ENCODE measurements at regions not wholly inside any gene's neighbourhood (a gene's known extent, or its start where the extent isn't known, plus 50 kb on each side); places are given as distances from the start of the nearest gene placed in this dataset.
"Not testable (repeated sequence)": the region's sequence is repeated elsewhere in the genome, so short reads cannot be mapped to it uniquely, and the experiment has no call there.

DNA sequence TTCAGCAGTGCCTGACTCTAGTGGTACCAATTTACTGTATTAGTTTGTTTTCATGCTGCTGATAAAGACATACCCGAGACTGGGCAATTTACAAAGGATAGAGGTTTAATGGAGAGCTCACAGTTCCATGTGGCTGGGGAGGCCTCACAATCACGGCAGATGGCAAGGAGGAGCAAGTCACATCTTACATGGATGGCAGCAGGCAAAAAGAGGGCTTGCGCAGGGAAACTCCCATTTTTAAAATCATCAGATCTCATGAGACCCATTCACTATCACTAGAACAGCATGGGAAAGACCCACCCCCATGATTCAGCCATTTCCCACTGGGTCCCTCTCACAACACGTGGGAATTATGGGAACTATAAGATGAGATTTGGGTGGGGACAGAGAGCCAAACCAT lies 243.7 kb upstream of the KLF3 start:
- DNase-seq (ENCODE audit: low read depth), result not testable (repeated sequence)

DNA sequence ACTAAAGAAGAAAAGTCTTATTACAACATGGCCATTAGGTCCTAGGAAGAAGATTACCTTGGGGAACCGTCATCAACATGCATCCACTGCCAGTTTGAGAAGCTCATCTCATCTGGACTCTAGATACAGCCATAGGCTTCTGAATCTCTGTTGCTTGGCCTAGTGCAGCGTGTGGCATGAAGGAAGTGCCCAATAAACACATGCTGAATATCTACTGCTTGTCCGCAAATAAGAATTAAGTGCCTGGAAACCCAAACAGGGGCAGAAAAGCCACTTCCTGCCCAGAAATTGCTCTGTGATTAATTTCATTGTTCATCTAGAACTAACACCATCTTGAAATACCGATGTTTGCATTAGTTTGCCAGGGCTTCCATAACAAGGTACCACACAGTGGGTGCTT lies 241.1 kb upstream of the KLF3 start:
- no peak for DNase-seq (ENCODE audit: low read depth)

DNA sequence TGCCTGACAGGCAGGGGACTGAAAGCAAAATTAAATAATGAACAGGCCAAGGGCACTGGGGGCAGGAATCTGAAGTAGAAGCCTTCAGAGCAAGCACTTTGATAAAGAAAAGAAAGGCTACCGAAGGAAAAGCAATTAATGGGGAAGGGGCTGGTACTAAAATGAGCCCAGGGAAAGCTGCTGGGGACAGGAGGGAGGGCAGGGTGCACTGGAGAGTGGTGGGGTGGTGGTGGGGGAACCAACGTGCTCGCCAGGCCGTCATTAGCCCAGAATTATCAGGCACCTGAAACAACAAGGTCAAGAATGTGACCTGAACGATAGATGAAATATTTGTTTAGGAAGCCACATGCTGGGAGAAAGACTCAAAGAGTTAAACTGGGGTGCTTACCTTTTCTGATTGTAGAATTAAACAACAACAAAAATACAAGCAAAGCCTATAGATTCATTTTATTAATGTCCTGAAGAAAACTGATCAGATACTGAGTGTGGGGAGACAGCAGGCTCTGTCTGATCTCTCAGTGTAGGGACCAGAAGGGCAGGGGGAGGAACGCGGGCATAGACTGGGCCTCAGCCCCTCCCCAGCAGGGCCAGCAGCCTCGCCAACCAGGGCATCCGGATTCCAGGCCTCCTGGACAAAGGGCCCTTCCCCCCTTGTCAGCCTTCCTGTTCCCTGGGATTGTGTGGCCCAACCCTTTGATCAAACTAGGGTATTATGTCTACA lies 239.7 kb upstream of the KLF3 start:
- DNase-seq (ENCODE audit: low read depth), result no peak

DNA sequence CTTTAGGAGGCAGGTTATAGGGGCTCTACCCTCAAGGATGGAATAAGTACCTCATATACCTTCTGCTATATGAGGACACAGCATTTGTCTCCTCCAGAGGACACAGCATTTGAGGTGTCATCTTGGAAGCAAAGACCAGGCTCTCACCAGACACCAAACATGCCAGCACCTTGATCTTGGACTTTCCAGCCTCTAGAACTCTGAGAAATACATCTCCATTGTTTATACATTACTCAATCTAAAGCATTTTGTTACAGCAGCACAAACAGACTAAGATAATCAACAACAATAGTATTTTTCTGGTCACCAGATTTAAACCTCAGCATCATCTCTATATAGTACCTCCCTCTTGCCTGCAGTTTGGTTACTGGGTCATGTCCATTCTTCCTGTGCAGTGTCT lies 237.5 kb upstream of the KLF3 start:
- DNase-seq (ENCODE audit: low read depth), result no peak

DNA sequence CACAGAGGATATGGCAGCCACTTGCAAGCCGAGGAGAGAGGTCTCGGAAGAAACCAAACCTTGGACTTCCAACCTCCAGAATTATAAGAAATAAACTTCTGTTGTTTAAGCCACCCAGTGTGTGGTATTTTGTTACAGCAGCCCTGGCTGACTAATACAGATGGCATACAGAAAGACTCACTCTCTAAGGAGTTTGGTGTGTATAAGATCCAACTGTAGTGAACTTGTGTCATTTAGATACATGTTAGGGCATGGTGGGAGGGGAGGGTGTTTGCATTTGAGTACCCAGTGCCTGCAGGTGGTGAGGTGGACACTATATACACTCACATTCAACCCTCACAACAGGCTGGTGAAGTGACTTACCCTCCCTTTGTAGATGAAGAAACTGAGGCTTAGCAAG lies 233.2 kb upstream of the KLF3 start:
- no peak for DNase-seq (ENCODE audit: low read depth)

DNA sequence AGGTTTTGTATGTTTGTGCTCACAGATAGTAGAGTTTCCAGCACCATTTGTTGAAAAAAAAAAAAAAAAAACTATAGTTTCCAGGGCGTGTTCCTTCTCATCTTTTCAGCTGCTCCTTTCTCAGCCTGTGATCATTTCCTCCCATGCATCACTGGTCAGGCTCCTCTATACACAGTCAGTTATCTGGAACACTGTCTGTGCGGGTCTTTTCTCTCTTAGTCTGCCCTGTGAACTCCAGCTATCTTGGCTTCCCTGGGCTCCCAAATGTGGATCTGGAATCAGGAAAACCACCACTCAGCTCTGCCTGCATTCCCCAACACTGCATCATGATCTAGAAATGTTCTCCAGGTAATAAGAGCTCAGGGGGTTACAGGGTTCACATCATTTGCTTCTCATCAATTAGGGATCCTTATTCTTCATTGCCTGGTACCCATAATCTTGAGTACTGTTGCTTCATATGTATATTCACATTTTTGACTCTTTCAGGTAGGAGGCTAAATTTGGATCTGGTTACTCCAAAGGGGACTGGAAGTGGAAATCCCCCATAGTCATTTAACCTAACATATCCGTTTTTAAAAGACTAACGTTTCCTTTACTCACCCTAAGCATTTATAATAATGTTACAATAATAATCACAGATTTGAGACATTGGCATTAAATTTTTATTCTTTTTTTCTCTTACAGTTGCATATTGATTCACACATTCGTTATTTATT lies 221.8 kb upstream of the KLF3 start:
- no peak for DNase-seq (ENCODE audit: low read depth)

DNA sequence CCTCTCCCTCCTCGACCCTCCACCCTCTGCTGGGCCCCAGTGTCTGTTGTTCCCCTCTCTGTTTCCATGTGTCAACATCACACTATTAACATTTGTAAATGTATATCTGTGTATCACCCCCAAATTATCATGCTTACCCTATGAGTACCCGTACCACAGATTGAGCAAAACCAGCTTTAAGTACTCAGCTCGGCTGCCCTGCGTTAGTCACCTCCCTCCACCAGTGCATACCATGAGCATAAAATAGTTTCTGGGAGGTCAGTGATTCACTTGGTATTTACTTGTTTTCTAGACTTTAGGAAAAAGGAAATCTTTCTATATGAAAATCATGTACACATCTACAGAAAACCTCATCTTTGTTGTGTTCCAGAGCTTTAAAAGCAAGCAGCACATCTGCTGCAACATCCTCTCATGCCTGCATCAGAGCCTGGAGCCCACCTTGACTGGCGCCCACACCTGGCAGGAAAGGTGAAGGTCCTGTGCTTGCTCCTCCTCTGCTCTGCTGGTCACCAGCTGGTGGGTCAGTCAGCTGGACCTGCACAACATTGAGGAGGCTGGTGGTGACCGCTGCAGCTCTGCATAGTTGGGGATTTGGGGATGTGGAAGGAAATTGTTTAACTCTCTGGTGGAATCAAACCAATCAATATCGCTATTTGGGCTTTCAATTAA lies 214.4 kb upstream of the KLF3 start:
- no peak for DNase-seq (ENCODE audit: low read depth)

DNA sequence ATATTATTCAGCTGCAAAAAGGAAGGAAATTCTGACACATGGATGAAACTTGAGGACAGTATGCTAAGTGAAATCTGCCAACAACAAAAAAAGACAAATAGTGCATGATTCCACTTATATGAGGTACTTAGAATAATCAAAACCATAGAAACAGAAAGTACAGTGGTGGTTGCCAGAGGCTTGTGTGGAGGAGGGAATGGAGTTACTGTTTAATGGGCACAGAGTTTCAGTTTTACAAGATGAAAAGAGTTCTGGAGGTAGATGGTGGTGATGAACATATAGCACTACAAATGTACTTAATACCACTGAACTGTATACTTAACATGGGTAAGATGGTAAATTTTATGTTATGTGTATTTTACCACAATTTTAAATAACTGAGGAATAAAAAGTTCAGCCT lies 212.0 kb upstream of the KLF3 start:
- no peak for DNase-seq (ENCODE audit: low read depth)

DNA sequence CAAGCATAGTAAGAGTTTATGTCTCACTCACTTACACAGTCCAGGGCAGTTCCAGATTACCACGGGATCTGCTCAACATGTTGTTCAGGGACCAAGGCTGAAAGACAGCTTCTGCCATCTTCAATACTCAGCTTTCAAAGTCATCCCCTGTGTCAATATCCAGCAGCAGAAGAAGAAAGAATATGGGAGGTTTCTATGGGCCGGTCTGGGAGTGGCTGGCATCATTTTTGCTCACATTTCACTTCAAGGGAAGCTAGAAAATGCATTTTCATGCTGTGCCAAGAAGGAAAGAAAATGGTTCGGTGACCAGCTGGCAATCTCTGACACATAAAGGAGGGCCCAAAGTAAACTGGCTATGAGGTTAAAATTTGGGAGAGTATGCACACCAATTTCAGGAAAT lies 211.5 kb upstream of the KLF3 start:
- no peak for DNase-seq (ENCODE audit: low read depth)

DNA sequence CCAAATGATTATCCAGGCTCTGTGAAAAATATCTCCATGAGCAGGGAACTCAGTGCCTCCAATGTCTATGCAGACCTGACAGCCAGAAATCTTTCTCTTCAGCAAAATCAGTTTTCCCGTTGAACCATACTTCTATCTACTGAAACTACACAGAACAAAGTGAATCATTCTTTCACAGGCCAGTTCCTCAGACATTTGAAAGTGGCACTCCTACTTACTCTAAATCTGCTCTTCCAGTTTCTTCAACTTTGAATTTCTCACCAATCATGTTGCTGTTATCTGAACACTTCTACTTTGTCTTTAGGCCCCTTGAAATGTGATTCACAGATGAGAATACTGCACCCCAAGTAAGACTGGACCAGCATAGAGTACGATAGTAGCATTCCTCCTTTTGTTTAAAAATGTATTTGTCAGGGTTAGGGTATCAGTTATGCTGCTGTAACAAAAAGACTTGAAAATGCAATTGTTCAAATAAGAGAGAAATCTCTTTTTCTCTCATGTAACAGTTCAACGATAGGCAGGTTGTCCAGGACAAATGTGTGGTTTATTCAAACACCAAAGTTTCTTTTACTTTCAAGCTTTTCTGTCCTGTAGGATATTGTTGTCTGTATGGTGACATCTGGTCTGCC lies 210.6 kb upstream of the KLF3 start:
- no peak for DNase-seq (ENCODE audit: low read depth)

DNA sequence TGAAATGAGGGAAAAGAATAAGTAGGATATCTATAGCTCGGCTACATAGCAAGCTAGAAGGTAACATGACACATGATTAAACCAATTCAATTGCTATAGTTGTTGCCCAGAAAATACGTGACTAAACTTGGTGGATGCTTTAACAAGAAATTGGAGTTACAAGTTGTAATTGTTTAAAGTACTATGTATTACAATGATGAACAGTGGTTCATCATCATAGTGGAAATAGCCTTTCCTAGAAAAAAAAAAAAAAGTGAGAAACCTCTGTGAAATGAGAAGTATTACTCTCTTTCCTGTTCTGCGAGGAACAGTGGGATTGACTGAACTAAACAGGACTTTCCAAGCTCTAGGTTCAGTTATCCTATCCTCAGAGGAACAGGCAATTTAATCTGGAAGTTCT lies 209.7 kb upstream of the KLF3 start:
- DNase-seq (ENCODE audit: low read depth), result no peak

DNA sequence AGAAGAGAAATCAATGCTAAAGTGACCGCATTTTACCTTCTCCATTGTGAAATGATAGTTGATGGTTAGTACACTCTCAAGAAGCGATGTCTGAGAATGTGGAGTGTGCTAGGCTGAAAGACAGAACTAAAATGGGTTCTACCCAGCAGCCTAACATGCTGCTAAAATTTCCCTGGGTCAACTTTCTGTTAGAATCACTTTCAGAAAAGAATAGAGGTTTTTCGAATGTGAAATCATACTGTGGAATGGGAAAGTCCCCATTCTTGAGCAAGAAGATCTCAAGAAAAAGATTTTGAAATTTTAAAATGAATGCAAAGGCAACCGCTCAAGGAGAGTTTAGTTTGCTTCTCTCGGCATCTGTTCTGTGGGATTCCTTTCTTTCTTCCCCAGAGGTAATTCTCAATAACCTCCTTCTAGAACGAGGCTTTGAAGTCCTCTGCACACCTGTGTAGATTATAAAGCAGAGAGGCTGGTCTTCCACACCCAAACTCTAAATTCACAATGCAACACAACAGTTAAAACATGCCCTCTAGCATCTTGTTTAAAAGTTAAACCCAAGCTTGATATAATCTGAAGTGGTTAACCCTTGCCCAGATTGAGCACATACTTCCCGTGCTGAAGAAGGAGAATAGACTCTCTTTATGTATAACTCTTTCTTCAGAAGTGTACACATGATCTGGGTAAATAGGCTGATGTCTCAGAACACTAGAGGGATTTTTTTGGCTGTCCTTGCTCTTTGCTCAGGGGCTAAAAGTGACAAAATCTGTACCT lies 208.7 kb upstream of the KLF3 start:
- DNase-seq (ENCODE audit: low read depth), result no peak

DNA sequence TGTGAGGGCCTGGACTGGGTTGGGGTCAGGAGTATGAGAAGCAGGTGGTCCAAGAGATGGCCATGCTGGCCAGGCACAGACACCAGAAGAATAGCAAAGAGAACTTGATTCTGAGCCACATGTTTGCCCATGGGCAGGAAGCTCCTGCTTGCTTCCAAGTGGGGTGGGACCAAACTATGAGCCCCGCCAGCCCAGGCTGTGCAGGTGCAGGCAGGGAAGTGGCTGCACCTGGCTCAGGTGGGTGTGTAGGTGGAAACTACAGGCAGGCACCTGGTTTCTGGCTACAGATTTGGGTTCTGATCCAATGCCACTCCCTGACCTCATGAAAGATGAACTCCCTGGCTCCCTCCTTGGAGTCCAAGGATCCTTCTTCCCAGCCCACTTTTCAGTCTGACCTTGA lies 207.9 kb upstream of the KLF3 start:
- no peak for DNase-seq (ENCODE audit: low read depth)

DNA sequence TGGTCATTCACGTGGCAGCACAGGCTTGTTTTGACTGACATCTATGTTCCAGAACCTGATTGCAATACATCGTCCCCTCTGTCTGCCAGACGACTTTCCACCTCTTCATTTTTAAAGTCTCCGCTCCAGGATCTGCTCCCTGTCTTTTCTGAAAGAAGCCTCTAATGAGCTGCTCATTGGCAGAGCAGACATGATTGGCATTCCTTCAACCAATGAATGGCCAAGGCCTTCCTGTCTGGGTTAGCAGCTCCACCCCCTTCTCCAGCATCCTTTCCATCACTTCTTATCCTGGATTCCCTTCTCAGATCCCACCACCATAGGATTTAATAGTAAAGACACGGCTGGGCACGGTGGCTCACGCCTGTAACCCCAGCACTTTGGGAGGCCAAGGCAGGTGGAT lies 202.7 kb upstream of the KLF3 start:
- DNase-seq (ENCODE audit: low read depth), result no peak

DNA sequence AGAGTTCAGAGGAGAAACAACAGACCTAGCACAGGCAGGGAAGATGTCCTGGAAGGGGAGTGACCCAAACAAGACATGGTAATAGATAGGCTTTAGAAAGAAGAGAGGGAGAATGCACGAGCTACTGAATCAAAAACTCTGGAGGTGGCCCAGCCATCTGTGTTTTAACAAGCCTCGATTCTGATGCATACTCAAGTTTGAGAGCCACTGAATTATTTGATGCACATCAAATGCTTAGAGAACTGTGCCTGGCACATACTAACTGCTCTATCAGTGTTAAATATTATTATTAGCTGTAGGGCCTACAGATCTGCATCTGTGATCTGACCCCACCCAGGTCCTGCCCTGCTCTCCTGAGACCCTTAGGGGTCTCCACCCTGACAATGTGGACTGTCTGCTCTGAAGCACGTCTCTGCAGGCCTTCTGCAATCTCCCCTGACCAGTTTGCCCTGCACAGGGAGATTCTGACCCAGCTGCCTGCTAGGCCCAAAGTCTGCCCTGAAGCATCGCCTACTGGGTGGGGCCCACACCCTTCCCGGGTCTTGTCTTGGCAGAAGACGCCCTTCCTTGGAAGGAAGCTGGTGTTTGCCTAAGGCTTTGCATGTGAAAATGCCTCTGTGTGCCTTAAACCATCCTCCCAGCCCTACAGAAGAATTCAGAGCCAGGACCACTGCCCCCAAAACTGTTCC lies 201.5 kb upstream of the KLF3 start:
- DNase-seq (ENCODE audit: low read depth), result no peak

DNA sequence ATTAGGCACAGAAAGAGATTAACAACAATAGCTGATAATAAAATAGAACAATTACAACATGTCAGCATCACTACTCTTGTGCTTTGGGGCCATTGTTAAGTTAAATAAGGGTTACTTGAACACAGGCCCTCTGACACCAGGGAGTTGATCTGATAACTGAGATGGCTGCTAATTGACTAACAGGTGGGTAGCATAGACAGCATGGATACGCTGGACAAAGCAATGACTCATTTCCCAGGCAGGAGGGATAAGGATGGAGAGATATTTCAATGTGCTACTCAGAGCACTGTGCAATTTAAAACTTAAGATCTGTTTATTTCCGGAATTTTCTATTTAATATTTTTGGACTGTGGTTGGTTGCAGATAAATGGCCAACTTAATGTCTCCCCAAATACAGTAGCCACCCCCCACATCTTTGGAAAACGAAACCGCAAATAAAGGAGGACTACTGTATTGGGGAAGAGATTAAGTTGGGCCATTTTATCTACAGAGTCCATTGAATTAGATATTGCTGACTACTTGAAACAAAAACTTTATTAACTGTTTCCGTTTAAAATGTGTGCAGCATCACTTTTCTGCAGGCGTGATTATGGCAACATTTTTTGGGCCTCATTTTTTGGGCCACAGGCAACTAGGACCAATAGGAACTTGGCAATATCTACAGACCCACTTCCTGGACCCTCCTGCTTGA lies 200.6 kb upstream of the KLF3 start:
- no peak for DNase-seq (ENCODE audit: low read depth)

DNA sequence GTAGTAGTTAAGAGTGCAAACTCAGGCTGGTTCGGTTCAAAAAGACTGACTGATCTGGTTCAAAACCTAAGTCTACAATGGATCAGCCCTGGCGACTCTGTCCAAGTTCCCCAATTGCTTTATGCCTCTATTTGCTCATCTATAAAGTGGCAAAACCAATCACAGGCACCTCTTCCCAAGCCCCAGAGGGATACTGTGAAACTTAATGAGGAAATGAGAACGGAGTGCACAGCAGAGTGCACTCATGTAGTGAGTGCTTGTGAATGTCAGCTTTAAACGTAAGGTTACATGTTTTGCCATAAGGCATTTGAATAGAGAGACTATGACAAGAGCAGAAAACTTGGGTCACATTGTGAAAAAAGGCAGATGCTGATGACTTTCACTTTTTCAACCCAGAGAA lies 199.7 kb upstream of the KLF3 start:
- DNase-seq (ENCODE audit: low read depth), result no peak

DNA sequence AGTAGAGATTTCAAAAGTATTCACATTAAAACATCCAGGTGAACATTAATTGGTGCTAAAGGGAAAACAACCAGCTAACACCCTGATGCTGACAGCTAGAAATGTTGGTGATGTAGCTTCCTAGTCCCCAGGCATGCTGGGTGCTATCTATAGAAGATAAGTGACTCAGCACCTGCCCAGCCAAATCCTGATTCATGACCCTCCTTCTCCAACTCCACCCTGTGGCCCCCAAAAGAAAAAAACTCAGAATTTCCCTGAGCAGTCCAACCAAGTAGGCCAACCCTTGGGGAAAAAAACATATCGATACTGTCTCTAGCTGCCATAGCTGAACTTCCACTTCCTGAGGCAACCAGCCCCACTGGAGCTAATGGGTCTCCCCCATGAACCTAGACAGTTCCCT lies 197.6 kb upstream of the KLF3 start:
- no peak for DNase-seq (ENCODE audit: low read depth)

DNA sequence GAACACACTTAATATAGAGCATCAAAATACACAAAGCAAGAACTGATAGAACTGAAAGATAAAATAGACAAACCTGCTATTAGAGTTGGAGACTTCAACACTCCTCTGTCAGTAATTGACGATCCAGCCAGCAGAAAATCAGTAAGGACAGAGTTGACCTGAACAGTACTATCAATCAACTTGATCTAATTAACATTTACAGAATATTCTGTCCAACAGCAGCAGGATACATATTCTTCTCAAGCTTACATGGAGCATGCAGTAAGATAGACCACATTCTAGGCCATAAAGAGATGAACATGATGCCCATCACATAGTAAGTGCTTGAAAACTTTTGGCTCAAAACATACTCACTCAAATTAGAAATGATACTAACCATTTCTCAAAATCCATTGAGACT lies 196.7 kb upstream of the KLF3 start:
- DNase-seq (ENCODE audit: low read depth), result no peak

DNA sequence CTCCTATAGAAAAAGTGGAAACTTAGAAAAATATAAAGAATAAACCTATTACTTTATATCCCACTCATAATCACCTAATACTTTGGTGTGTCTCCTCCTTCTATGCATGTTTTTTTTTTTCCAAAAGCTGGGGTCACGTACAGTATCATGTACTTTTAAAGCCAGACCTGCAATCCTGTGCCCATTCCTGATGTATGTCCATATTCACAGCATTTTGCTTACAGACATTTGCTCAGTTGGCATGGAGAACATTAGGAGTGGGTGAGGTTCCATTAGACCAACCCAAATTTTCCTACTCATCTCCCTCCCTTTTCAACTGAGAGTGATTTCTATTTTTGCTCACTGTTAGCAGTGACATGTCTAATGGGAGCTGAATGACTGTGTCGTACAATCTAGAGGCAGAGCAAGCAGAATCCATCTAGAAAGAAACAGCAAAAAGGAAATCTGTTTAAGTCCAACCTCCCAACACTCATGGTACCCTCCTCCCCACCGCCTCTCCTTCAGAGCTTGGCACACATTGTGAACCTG lies 195.6 kb upstream of the KLF3 start:
- DNase-seq (ENCODE audit: low read depth), result no peak

DNA sequence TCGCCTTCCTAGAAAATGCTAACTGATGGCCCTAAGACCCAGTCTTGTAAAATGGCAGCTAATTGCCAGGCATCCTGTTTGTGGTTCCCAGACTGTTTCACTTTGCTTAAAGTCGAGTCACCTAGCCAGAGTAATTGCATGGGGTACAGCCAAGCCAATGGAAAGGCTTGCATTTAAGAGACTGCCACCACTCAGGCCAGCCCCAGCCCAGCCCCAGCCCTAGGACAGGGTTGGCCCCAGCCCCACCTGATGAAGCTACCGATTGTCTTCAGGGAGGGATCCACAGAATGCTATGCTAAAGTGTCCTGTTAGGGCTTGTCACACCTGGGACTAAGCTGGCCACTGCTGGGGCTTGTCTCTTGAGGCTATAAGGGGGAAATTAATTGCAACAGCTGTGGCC lies 194.6 kb upstream of the KLF3 start:
- no peak for DNase-seq (ENCODE audit: low read depth)

Measured in T follicular helper cell (primary cell).